ENCODE measurements at regions not wholly inside any gene's neighbourhood (a gene's known extent, or its start where the extent isn't known, plus 50 kb on each side); places are given as distances from the start of the nearest gene placed in this dataset.

DNA sequence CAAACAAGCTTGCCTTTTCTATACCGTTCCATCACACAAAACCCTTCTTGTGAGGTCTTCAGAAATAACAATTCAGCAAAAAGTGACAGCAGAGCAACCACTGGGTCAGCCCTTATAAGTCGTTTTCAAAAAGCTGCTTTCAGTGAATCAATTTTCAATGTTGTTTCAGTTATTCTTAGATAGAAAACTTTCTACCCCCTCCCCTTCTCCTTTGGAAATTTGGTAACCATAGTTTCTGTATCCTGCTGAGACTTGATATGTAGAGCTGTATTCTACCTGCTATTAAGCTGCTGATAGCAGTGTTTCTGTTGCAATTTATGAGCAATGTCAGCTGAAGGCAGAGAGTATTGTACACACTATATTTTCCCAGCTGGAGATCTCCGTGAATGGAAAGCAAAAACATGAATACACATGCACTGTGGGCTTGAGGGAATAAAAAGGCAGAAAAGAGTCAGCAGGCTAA is 75.7 kb downstream of the ZNF608 start:
- no peaks in the 10 kb centered on the region for H3K9me3 ChIP-seq (replicated peaks in 1 of 2; ENCODE audit: control insufficient read depth in 1 of 2, insufficient read depth in 1 of 2, low read length in 2 of 2)
- no peak overlapping the region for H3K4me3 Mint-ChIP-seq
- TF ChIP-seq, protein P1, sequence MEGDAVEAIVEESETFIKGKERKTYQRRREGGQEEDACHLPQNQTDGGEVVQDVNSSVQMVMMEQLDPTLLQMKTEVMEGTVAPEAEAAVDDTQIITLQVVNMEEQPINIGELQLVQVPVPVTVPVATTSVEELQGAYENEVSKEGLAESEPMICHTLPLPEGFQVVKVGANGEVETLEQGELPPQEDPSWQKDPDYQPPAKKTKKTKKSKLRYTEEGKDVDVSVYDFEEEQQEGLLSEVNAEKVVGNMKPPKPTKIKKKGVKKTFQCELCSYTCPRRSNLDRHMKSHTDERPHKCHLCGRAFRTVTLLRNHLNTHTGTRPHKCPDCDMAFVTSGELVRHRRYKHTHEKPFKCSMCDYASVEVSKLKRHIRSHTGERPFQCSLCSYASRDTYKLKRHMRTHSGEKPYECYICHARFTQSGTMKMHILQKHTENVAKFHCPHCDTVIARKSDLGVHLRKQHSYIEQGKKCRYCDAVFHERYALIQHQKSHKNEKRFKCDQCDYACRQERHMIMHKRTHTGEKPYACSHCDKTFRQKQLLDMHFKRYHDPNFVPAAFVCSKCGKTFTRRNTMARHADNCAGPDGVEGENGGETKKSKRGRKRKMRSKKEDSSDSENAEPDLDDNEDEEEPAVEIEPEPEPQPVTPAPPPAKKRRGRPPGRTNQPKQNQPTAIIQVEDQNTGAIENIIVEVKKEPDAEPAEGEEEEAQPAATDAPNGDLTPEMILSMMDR (IDR thresholded peaks at IDR 0.05): no peak
- H4K20me1 ChIP-seq (ENCODE audit: insufficient read depth, low read length): no peaks in the 10 kb centered on the region
- no peak overlapping the region for H3K27ac ChIP-seq (ENCODE audit: low read depth in 1 of 2, low read length in 2 of 2)
- intact Hi-C loops (cut with micrococcal nuclease): no loop called here
- no peak overlapping the region for H3K4me3 ChIP-seq (replicated peaks in 1 of 3; ENCODE audit: low read depth in 2 of 3, low read length in 3 of 3)
- peaks cover 0 to 5% (median 0%) of the 10 kb centered on the region in 3 donors for H3K27me3 Mint-ChIP-seq (ENCODE audit: low read depth in 3 of 3)
- H3K27me3 ChIP-seq (ENCODE audit: control insufficient read depth in 2 of 2, insufficient read depth in 2 of 2, low read length in 2 of 2): peaks cover 0 to under 1% of the 10 kb centered on the region in 2 donors
- H3K79me2 ChIP-seq (ENCODE audit: insufficient read depth, low read length): no peaks in the 10 kb centered on the region
- H3K4me1 ChIP-seq (ENCODE audit: control insufficient read depth in 1 of 2, insufficient read depth in 2 of 2, low read length in 2 of 2): no peaks in the 10 kb centered on the region
- no peak for DNase-seq
- no peak overlapping the region for H3K9ac ChIP-seq (ENCODE audit: insufficient read depth, low read length, poor library complexity, severe bottlenecking)
- H3K4me2 ChIP-seq (replicated peaks; ENCODE audit: extremely low read depth, low read length, poor library complexity, severe bottlenecking): no peak overlapping the region
- H3K27ac Mint-ChIP-seq: no peak overlapping the region
- no CpG with 5 or more reads among the region's 3 CpGs for WGBS (ENCODE audit: insufficient coverage)
- no peaks in the 10 kb centered on the region for H3K36me3 Mint-ChIP-seq
- no peaks in the 10 kb centered on the region for H3K9me3 Mint-ChIP-seq
- H3K4me1 Mint-ChIP-seq: no peaks in the 10 kb centered on the region
- no peaks in the 10 kb centered on the region for H3K36me3 ChIP-seq (replicated peaks in 1 of 2; ENCODE audit: control insufficient read depth in 1 of 2, insufficient read depth in 2 of 2, low read length in 2 of 2)
- no peak overlapping the region for H2AFZ ChIP-seq (ENCODE audit: insufficient read depth, low read depth, low read length, poor library complexity, severe bottlenecking)

DNA sequence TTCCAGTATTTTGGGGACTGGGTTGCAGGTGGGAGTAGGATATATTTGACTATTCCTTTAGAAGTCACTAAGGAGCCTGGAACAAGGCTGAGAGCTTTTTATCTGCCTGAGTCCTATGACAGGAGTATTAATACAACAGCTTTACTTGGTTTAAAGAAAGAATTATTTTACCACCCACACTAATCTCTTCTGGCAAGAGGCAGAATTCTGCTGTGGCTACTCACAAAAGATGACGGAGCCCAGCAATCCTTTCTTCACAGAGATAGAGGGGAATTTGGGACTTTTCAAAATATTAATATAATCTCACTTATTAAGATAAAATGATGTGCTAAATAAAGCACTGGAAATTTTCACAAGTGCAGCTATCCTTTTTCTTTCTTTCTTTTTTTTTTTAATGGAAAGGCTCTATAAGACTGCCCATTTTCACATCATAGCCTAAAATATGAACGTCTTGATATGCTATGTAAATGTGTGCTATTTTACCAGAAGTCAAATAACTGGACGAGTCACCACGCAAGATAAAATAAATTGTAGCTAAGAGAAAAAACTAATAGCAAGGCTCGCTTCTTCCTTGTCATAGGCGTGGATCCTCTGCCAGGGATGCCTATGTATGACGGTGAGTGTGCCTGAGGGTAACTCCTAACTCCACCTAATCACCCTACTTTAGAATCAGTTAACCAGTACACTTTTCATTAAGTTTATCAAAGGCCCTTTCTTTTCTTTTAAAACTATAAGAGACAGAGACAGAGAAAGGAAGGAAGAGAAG is 76.3 kb downstream of the ZNF608 start:
- DNase-seq: no peak
- Mint-ChIP-seq H3K27me3 (ENCODE audit: low read depth in 3 of 3) (peaks cover 0 to 9% (median 0%) of the 10 kb centered on the region in 3 donors), H3K9me3 (no peaks in the 10 kb centered on the region), H3K27ac (no peak overlapping the region), H3K4me3 (no peak overlapping the region), H3K36me3 (no peaks in the 10 kb centered on the region), H3K4me1 (no peaks in the 10 kb centered on the region)
- Histone ChIP-seq H3K27me3 (ENCODE audit: control insufficient read depth in 2 of 2, insufficient read depth in 2 of 2, low read length in 2 of 2) (peaks cover 0 to 4% of the 10 kb centered on the region in 2 donors), H3K79me2 (ENCODE audit: insufficient read depth, low read length) (no peaks in the 10 kb centered on the region), H2AFZ (ENCODE audit: insufficient read depth, low read depth, low read length, poor library complexity, severe bottlenecking) (no peak overlapping the region), H3K4me3 (replicated peaks in 1 of 3; ENCODE audit: low read depth in 2 of 3, low read length in 3 of 3) (no peak overlapping the region), H3K4me2 (replicated peaks; ENCODE audit: extremely low read depth, low read length, poor library complexity, severe bottlenecking) (no peak overlapping the region), H3K9ac (ENCODE audit: insufficient read depth, low read length, poor library complexity, severe bottlenecking) (no peak overlapping the region), H3K9me3 (replicated peaks in 1 of 2; ENCODE audit: control insufficient read depth in 1 of 2, insufficient read depth in 1 of 2, low read length in 2 of 2) (no peaks in the 10 kb centered on the region), H3K4me1 (ENCODE audit: control insufficient read depth in 1 of 2, insufficient read depth in 2 of 2, low read length in 2 of 2) (no peaks in the 10 kb centered on the region), H4K20me1 (ENCODE audit: insufficient read depth, low read length) (no peaks in the 10 kb centered on the region), H3K27ac (ENCODE audit: low read depth in 1 of 2, low read length in 2 of 2) (no peak overlapping the region), H3K36me3 (replicated peaks in 1 of 2; ENCODE audit: control insufficient read depth in 1 of 2, insufficient read depth in 2 of 2, low read length in 2 of 2) (no peaks in the 10 kb centered on the region)
- intact Hi-C loops (cut with micrococcal nuclease): no loop called here
- TF ChIP-seq, protein P1 (IDR thresholded peaks at IDR 0.05): no peak
- 72% methylated on average over 2 of the region's 7 CpGs for whole genome bisulfite sequencing (ENCODE audit: insufficient coverage)

Data from CD14-positive monocyte (primary cell).